Psoas muscle (tissue), 7 donors: ENCODE measurements at regions not wholly inside any gene's neighbourhood (a gene's known extent, or its start where the extent isn't known, plus 50 kb on each side); places are given as distances from the start of the nearest gene placed in this dataset.

Experiments
- ATAC-seq, 4 donors: fragments of 200-7000 bp; cut with Tn5 transposase; one replicate each; pipeline ENCODE4 v1.9.1; 2020; ENCODE audit warnings: moderate library complexity in 3 of 4, mild to moderate bottlenecking in 2 of 4
- DNase-seq, 2 donors: peaks; one replicate each; pipeline ENCODE4 v3.0.0-alpha.2; 2020
- H3K27ac ChIP-seq: fragments of 200-600 bp; one replicate; pipeline ENCODE4 v1.8.0; 2022
- H3K27me3 ChIP-seq, 3 donors: fragments of 200-600 bp in 1 of 3; one replicate each; pipeline versions ENCODE4 v1.6.1 to v1.8.0; 2013 to 2022; ENCODE audit warnings: low read length in 2 of 3, mild to moderate bottlenecking in 2 of 3, moderate library complexity in 1 of 3; ENCODE audit not compliant: insufficient read depth in 3 of 3
- H3K36me3 ChIP-seq, 2 donors: fragments of 200-600 bp in 1 of 2; one replicate each; pipeline versions ENCODE4 v1.6.1 to v1.8.0; 2013 to 2022; ENCODE audit warnings: low read depth in 1 of 2, mild to moderate bottlenecking in 1 of 2, moderate library complexity in 1 of 2; ENCODE audit not compliant: insufficient read depth in 1 of 2
- H3K4me1 ChIP-seq: fragments of 200-600 bp; one replicate; pipeline ENCODE4 v1.8.0; 2022
- H3K4me3 ChIP-seq: fragments of 200-600 bp; one replicate; pipeline ENCODE4 v1.8.0; 2022; ENCODE audit warnings: mild to moderate bottlenecking
- H3K9me3 ChIP-seq: fragments of 200-600 bp; one replicate; pipeline ENCODE4 v1.8.0; 2022
- WGBS, 3 donors: extraction: QIAGEN DNeasy Blood & Tissue Kit; methylation state at CpG; one replicate each; pipeline versions ENCODE4 v1.1.6 to v1.1.7; 2013; 5-methylcytosine and 5-hydroxymethylcytosine counted together
- intact Hi-C, 2 donors: fragments of 100-400 bp; cut with DNase I; formaldehyde crosslinking; loops; one replicate each; pipeline versions ENCODE4 v1.11.0 to v1.14.2; 2022
- TF ChIP-seq, protein P1 (sequence below): fragments of 200-600 bp; IDR thresholded peaks from one replicate; pipeline ENCODE4 v1.8.0; 2022; ENCODE audit warnings: antibody characterized with exemption
- donor health status: healthy with polysubstance abuse.
- donor health status: DM: no; HTN: no; CAD: no; lungs with moderate emphysema.
- donor health status: Bipolar disorder and iron deficiency.
- donor health status: healthy.
- donor health status: DM: yes; HTN: yes; CAD: no.
- donor health status: DM: no; HTN: no; CAD: no.
- donor health status: DM: yes; HTN: yes; CAD: no.

GRCh38 chr12:19066475-19067001, 63.0 kb upstream of the PLEKHA5 start:
- no peak for DNase-seq
- H3K9me3 ChIP-seq: no peaks in the 10 kb centered on the region
- 45 to 50% (median 48%) methylated on average over 3 of the region's 3 CpGs for WGBS, 3 donors

DNA sequence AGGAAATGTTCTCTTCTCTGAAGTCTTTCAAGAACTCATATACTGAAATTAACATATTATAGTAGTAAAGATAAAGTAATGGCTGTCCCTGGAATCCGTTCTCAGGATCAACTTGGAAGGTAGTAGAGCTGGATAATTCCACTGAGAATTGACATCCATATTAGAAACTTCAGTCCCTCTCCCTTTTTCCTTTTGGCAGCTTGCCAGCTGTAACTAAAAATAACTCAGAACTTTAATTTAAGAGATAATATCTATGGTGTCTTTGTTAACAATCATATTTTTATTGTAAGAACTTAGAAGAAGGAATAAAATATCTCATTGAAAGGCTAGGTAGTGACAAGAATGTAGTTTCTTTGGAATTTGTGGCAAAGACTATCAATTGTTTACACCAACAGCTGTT, 61.4 kb upstream of the PLEKHA5 start:
- intact Hi-C loops: no loop called here
- DNase-seq (no peak), ATAC-seq (no peak)
- Histone ChIP-seq H3K27ac (no peak overlapping the region), H3K36me3 (no peaks in the 10 kb centered on the region), H3K4me3 (no peak overlapping the region), H3K4me1 (no peaks in the 10 kb centered on the region), H3K27me3 (no peaks in the 10 kb centered on the region), H3K9me3 (no peaks in the 10 kb centered on the region)
- 36 to 46% (median 44%) methylated on average over 1 of the region's 1 CpG for WGBS, 3 donors
- TF ChIP-seq, protein P1, sequence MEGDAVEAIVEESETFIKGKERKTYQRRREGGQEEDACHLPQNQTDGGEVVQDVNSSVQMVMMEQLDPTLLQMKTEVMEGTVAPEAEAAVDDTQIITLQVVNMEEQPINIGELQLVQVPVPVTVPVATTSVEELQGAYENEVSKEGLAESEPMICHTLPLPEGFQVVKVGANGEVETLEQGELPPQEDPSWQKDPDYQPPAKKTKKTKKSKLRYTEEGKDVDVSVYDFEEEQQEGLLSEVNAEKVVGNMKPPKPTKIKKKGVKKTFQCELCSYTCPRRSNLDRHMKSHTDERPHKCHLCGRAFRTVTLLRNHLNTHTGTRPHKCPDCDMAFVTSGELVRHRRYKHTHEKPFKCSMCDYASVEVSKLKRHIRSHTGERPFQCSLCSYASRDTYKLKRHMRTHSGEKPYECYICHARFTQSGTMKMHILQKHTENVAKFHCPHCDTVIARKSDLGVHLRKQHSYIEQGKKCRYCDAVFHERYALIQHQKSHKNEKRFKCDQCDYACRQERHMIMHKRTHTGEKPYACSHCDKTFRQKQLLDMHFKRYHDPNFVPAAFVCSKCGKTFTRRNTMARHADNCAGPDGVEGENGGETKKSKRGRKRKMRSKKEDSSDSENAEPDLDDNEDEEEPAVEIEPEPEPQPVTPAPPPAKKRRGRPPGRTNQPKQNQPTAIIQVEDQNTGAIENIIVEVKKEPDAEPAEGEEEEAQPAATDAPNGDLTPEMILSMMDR: no peak

More at GRCh38 chr12:19066475-19067001, 63.0 kb upstream of the PLEKHA5 start:
- TF ChIP-seq, protein P1: no peak
- Histone ChIP-seq H3K27ac (no peak overlapping the region), H3K27me3 (no peaks in the 10 kb centered on the region), H3K4me3 (no peak overlapping the region), H3K4me1 (no peaks in the 10 kb centered on the region), H3K36me3 (no peaks in the 10 kb centered on the region)
- intact Hi-C loops: no loop called here
- ATAC-seq: no peak

DNA sequence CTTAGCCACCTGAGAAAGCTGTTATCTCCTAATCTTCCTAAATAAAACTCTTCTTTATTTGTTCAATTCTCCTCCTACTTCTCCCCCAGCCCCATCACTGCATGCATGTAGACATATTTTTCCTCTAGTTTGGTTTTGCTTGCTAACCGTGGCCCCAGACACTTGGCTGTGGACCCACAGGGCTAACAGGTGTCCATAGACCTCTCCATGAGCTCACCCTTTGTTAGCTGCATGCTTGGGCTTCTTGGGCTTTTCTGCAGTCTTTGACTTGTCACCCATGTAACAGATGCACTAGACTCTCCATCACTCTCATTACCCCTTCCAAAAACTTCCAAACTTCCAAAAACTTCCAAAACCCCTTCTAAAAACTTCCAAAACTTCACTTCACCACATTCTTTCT, 59.2 kb upstream of the PLEKHA5 start:
- H3K27me3 ChIP-seq: no peaks in the 10 kb centered on the region
- ATAC-seq (no peak), DNase-seq (no peak)
- no peaks in the 10 kb centered on the region for H3K36me3 ChIP-seq
- H3K4me1 ChIP-seq: no peaks in the 10 kb centered on the region
- TF ChIP-seq, protein P1: no peak
- intact Hi-C loops: no loop called here
- H3K9me3 ChIP-seq: no peaks in the 10 kb centered on the region
- no peak overlapping the region for H3K27ac ChIP-seq
- no peak overlapping the region for H3K4me3 ChIP-seq
- WGBS, 3 donors: 26 to 70% (median 42%) methylated on average over 1 of the region's 1 CpG

GRCh38 chr12:19074700-19075099, 54.8 kb upstream of the PLEKHA5 start:
- Histone ChIP-seq H3K9me3 (no peaks in the 10 kb centered on the region), H3K27ac (no peak overlapping the region), H3K27me3 (no peaks in the 10 kb centered on the region), H3K4me3 (no peak overlapping the region), H3K36me3 (no peaks in the 10 kb centered on the region), H3K4me1 (no peaks in the 10 kb centered on the region)
- DNase-seq (no peak), ATAC-seq (no peak)
- intact Hi-C loops: no loop called here
- TF ChIP-seq, protein P1: no peak
- WGBS, 3 donors: 71 to 88% (median 84%) methylated on average over 4 of the region's 4 CpGs

GRCh38 chr12:19075711-19076340, 53.7 kb upstream of the PLEKHA5 start:
- intact Hi-C loops: no loop called here
- TF ChIP-seq, protein P1: no peak
- WGBS, 3 donors: 77 to 85% (median 84%) methylated on average over 3 of the region's 3 CpGs
- no peak for DNase-seq
- no peak overlapping the region for H3K27ac ChIP-seq
- no peaks in the 10 kb centered on the region for H3K27me3 ChIP-seq
- no peaks in the 10 kb centered on the region for H3K36me3 ChIP-seq
- no peaks in the 10 kb centered on the region for H3K9me3 ChIP-seq
- no peak overlapping the region for H3K4me3 ChIP-seq
- no peak for ATAC-seq
- no peaks in the 10 kb centered on the region for H3K4me1 ChIP-seq
